ENCODE measurements at regions not wholly inside any gene's neighbourhood (a gene's known extent, or its start where the extent isn't known, plus 50 kb on each side); places are given as distances from the start of the nearest gene placed in this dataset.

- Histone ChIP-seq H3K4me3 (replicated peaks in 1 of 3; ENCODE audit: insufficient read depth in 1 of 3, low read depth in 2 of 3, low read length in 3 of 3) (no peak overlapping the region), H3K4me2 (ENCODE audit: low read depth, low read length) (no peak overlapping the region), H3K9ac (ENCODE audit: insufficient read depth, low read depth, low read length) (no peak overlapping the region), H3K27ac (ENCODE audit: extremely low read length, insufficient read depth, low read length) (no peak overlapping the region), H4K20me1 (ENCODE audit: insufficient read depth, low read length) (no peaks in the 10 kb centered on the region), H2AFZ (ENCODE audit: low read length) (no peak overlapping the region), H3K27me3 (ENCODE audit: control insufficient read depth in 1 of 2, insufficient read depth in 2 of 2, low read length in 2 of 2) (no peaks in the 10 kb centered on the region), H3K4me1 (ENCODE audit: insufficient read depth, low read length) (no peaks in the 10 kb centered on the region), H3K79me2 (ENCODE audit: insufficient read depth, low read length) (no peaks in the 10 kb centered on the region), H3K36me3 (replicated peaks in 1 of 2; ENCODE audit: control insufficient read depth in 1 of 2, insufficient read depth in 2 of 2, low read length in 2 of 2) (no peaks in the 10 kb centered on the region), H3K9me3 (ENCODE audit: low read length) (peaks cover 48% of the 10 kb centered on the region)
- CTCF ChIA-PET (ENCODE audit: low intra/inter-chr PET ratio, low total read pairs): no interaction called here
- 1% methylated on average over 4 of the region's 4 CpGs for WGBS (ENCODE audit: low lambda C conversion rate)
- in situ Hi-C loops (cut with HindIII; ENCODE audit: extremely low pct_ligation_motif_present, low pct_unique_long_range_greater_than_20kb) (no loop called here), intact Hi-C loops (cut with micrococcal nuclease; ENCODE audit: unreplicated experiment) (no loop called here)
- no TSS peak for BruUV-seq (replicated peaks)
- TF ChIP-seq TBL1XR1 (IDR thresholded peaks at IDR 0.05; ENCODE audit: borderline replicate concordance, low read length, partially characterized antibody) (no peak), ZNF24 (IDR thresholded peaks at IDR 0.05) (no peak), ZBTB42 (CRISPR knock-in tag; IDR thresholded peaks at IDR 0.05) (no peak), SYNCRIP (IDR thresholded peaks at IDR 0.05; ENCODE audit: insufficient read depth, low read depth, low read length) (no peak), ZNF335 (CRISPR knock-in tag; IDR thresholded peaks at IDR 0.05) (no peak)
- FAIRE-seq: no peak
- no peak for DNase-seq (ENCODE audit: low spot score)
- POLR2A ChIA-PET: no interaction called here
- ATAC-seq: no peak
Observed at GRCh38 chr1:81068726-81069125, 732.0 kb upstream of the ADGRL2 start.

- Histone ChIP-seq H3K79me2 (ENCODE audit: insufficient read depth, low read length) (no peaks in the 10 kb centered on the region), H4K20me1 (ENCODE audit: insufficient read depth, low read length) (no peaks in the 10 kb centered on the region), H3K4me1 (ENCODE audit: insufficient read depth, low read length) (no peaks in the 10 kb centered on the region), H2AFZ (ENCODE audit: low read length) (no peak overlapping the region), H3K9me3 (ENCODE audit: low read length) (peaks cover 53% of the 10 kb centered on the region), H3K4me3 (replicated peaks in 1 of 3; ENCODE audit: insufficient read depth in 1 of 3, low read depth in 2 of 3, low read length in 3 of 3) (no peak overlapping the region), H3K27ac (ENCODE audit: extremely low read length, insufficient read depth, low read length) (no peak overlapping the region), H3K9ac (ENCODE audit: insufficient read depth, low read depth, low read length) (no peak overlapping the region), H3K27me3 (ENCODE audit: control insufficient read depth in 1 of 2, insufficient read depth in 2 of 2, low read length in 2 of 2) (no peaks in the 10 kb centered on the region), H3K36me3 (replicated peaks in 1 of 2; ENCODE audit: control insufficient read depth in 1 of 2, insufficient read depth in 2 of 2, low read length in 2 of 2) (no peaks in the 10 kb centered on the region), H3K4me2 (ENCODE audit: low read depth, low read length) (no peak overlapping the region)
- ATAC-seq (no peak), DNase-seq (ENCODE audit: low spot score) (no peak), FAIRE-seq (no peak)
- intact Hi-C loops (cut with micrococcal nuclease; ENCODE audit: unreplicated experiment) (no loop called here), in situ Hi-C loops (cut with HindIII; ENCODE audit: extremely low pct_ligation_motif_present, low pct_unique_long_range_greater_than_20kb) (no loop called here)
- BruUV-seq (replicated peaks): no TSS peak
- CTCF ChIA-PET (ENCODE audit: low intra/inter-chr PET ratio, low total read pairs): no interaction called here
- 17% methylated on average over 7 of the region's 7 CpGs for WGBS (ENCODE audit: low lambda C conversion rate)
- POLR2A ChIA-PET: no interaction called here
- no peak for TF ChIP-seq GABPB1 (CRISPR knock-in tag; IDR thresholded peaks at IDR 0.05)
- TF ChIP-seq, protein P1, sequence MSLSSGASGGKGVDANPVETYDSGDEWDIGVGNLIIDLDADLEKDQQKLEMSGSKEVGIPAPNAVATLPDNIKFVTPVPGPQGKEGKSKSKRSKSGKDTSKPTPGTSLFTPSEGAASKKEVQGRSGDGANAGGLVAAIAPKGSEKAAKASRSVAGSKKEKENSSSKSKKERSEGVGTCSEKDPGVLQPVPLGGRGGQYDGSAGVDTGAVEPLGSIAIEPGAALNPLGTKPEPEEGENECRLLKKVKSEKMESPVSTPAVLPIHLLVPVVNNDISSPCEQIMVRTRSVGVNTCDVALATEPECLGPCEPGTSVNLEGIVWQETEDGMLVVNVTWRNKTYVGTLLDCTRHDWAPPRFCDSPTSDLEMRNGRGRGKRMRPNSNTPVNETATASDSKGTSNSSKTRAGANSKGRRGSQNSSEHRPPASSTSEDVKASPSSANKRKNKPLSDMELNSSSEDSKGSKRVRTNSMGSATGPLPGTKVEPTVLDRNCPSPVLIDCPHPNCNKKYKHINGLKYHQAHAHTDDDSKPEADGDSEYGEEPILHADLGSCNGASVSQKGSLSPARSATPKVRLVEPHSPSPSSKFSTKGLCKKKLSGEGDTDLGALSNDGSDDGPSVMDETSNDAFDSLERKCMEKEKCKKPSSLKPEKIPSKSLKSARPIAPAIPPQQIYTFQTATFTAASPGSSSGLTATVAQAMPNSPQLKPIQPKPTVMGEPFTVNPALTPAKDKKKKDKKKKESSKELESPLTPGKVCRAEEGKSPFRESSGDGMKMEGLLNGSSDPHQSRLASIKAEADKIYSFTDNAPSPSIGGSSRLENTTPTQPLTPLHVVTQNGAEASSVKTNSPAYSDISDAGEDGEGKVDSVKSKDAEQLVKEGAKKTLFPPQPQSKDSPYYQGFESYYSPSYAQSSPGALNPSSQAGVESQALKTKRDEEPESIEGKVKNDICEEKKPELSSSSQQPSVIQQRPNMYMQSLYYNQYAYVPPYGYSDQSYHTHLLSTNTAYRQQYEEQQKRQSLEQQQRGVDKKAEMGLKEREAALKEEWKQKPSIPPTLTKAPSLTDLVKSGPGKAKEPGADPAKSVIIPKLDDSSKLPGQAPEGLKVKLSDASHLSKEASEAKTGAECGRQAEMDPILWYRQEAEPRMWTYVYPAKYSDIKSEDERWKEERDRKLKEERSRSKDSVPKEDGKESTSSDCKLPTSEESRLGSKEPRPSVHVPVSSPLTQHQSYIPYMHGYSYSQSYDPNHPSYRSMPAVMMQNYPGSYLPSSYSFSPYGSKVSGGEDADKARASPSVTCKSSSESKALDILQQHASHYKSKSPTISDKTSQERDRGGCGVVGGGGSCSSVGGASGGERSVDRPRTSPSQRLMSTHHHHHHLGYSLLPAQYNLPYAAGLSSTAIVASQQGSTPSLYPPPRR (CRISPR knock-in tag; IDR thresholded peaks at IDR 0.05; ENCODE audit: borderline replicate concordance): no peak
- TF ChIP-seq ZNF264 (CRISPR knock-in tag; IDR thresholded peaks at IDR 0.05): no peak
- TF ChIP-seq TSC22D2 (CRISPR knock-in tag; IDR thresholded peaks at IDR 0.05; ENCODE audit: borderline replicate concordance): no peak
- no peak for TF ChIP-seq ZNF230 (CRISPR knock-in tag; IDR thresholded peaks at IDR 0.05)
- no peak for TF ChIP-seq ZNF652 (CRISPR knock-in tag; IDR thresholded peaks at IDR 0.05; ENCODE audit: borderline replicate concordance, low read depth)
- no peak for TF ChIP-seq ZNF12 (CRISPR knock-in tag; IDR thresholded peaks at IDR 0.05)
- TF ChIP-seq TBP (CRISPR knock-in tag; IDR thresholded peaks at IDR 0.05): no peak
- no peak for TF ChIP-seq RNF2 (conservative IDR thresholded peaks at IDR 0.05; ENCODE audit: low read depth)
- no peak for TF ChIP-seq NFKB2 (CRISPR knock-in tag; IDR thresholded peaks at IDR 0.05; ENCODE audit: borderline replicate concordance)
- TF ChIP-seq MTA3 (CRISPR knock-in tag; IDR thresholded peaks at IDR 0.05): no peak
- TF ChIP-seq ZNF75D (CRISPR knock-in tag; IDR thresholded peaks at IDR 0.05; ENCODE audit: borderline replicate concordance): no peak
- TF ChIP-seq STAT5B (CRISPR knock-in tag; IDR thresholded peaks at IDR 0.05): no peak
- TF ChIP-seq ZFY (CRISPR knock-in tag; IDR thresholded peaks at IDR 0.05): no peak
Observed at GRCh38 chr1:81053826-81054225, 746.9 kb upstream of the ADGRL2 start.

Data from HepG2 (cell line).